CD8-positive, alpha-beta memory T cell (primary cell): ENCODE measurements at regions not wholly inside any gene's neighbourhood (a gene's known extent, or its start where the extent isn't known, plus 50 kb on each side); places are given as distances from the start of the nearest gene placed in this dataset.

Source experiments
- CTCF ChIA-PET: fragments of 350-600 bp; sonication (Branson Sonifier 250); formaldehyde crosslinking; loops from one replicate; lab custom pipeline; 2021; ENCODE audit warnings: antibody characterized with exemption; lab: Charles Lee
- POLR2A ChIA-PET: fragments of 350-600 bp; sonication (Branson Sonifier 250); formaldehyde crosslinking; loops from one replicate; lab custom pipeline; 2021; ENCODE audit warnings: antibody characterized with exemption; lab: Charles Lee
- DNase-seq, 5 donors: peaks; one replicate each; pipeline versions ENCODE4 v3.0.0 to v3.0.0-alpha.2; 2020 to 2022; ENCODE audit warnings: mixed read lengths in 1 of 5
- H3K27ac ChIP-seq: one replicate; pipeline ENCODE4 v1.7.0; 2013; ENCODE audit warnings: low read depth, mild to moderate bottlenecking, low read length, moderate library complexity
- H3K27me3 ChIP-seq: 2 replicates; pipeline ENCODE4 v1.7.0; 2013; ENCODE audit warnings: low read length, mild to moderate bottlenecking; ENCODE audit not compliant: insufficient read depth, poor library complexity, severe bottlenecking
- H3K36me3 ChIP-seq: 2 replicates; pipeline ENCODE4 v1.7.0; 2013; ENCODE audit warnings: mild to moderate bottlenecking, low read length, moderate library complexity; ENCODE audit not compliant: insufficient read depth
- H3K4me1 ChIP-seq: 2 replicates; pipeline ENCODE4 v1.7.0; 2013; ENCODE audit warnings: mild to moderate bottlenecking, low read length, moderate library complexity; ENCODE audit not compliant: insufficient read depth
- H3K4me3 ChIP-seq: 2 replicates; pipeline ENCODE4 v1.7.0; 2013; ENCODE audit warnings: mild to moderate bottlenecking, low read length
- H3K9me3 ChIP-seq: 2 replicates; pipeline ENCODE4 v1.7.0; 2013; ENCODE audit warnings: mild to moderate bottlenecking, low read length
- H3K27ac Mint-ChIP-seq, 8 donors: one replicate each; pipeline ENCODE4 v1.8.0; 2020 to 2021; ENCODE audit warnings: mixed read lengths in 8 of 8, mild to moderate bottlenecking in 6 of 8, inconsistent platforms in 3 of 8, moderate library complexity in 3 of 8
- H3K27me3 Mint-ChIP-seq, 2 donors: one replicate each; pipeline ENCODE4 v1.8.0; 2020 to 2021; ENCODE audit warnings: mixed read lengths in 2 of 2, mild to moderate bottlenecking in 1 of 2, moderate library complexity in 1 of 2
- H3K36me3 Mint-ChIP-seq, 3 donors: one replicate each; pipeline ENCODE4 v1.8.0; 2020 to 2021; ENCODE audit warnings: mixed read lengths in 3 of 3, inconsistent platforms in 1 of 3, mild to moderate bottlenecking in 1 of 3
- H3K4me1 Mint-ChIP-seq, 3 donors: one replicate each; pipeline ENCODE4 v1.8.0; 2020 to 2021; ENCODE audit warnings: mixed read lengths in 3 of 3, inconsistent platforms in 1 of 3, mild to moderate bottlenecking in 1 of 3
- H3K4me3 Mint-ChIP-seq, 7 donors: one replicate each; pipeline ENCODE4 v1.8.0; 2020 to 2021; ENCODE audit warnings: mixed read lengths in 7 of 7, mild to moderate bottlenecking in 6 of 7, moderate library complexity in 4 of 7, inconsistent platforms in 2 of 7
- H3K9me3 Mint-ChIP-seq, 5 donors: one replicate each; pipeline ENCODE4 v1.8.0; 2020 to 2022; ENCODE audit warnings: mixed read lengths in 5 of 5, mild to moderate bottlenecking in 3 of 5, moderate library complexity in 2 of 5, inconsistent platforms in 1 of 5

- ChIA-PET POLR2A (no interaction called here), CTCF (no interaction called here)
- Histone ChIP-seq H3K27ac (no peak overlapping the region), H3K36me3 (no peaks in the 10 kb centered on the region), H3K9me3 (no peaks in the 10 kb centered on the region), H3K27me3 (no peaks in the 10 kb centered on the region), H3K4me3 (no peak overlapping the region), H3K4me1 (no peaks in the 10 kb centered on the region)
- no peak for DNase-seq
- Mint-ChIP-seq H3K4me1 (no peaks in the 10 kb centered on the region), H3K9me3 (peaks cover 3 to 8% (median 5%) of the 10 kb centered on the region in 5 donors), H3K27ac (no peak overlapping the region), H3K27me3 (no peaks in the 10 kb centered on the region), H3K4me3 (no peak overlapping the region), H3K36me3 (peaks cover 0 to 3% (median 0%) of the 10 kb centered on the region in 3 donors)
Measured at GRCh38 chr10:9858816-9859215, 1158.9 kb upstream of the CELF2 start.

GRCh38 chr10:9860045-9860444 lies 1157.6 kb upstream of the CELF2 start:
- H3K4me1 Mint-ChIP-seq = no peaks in the 10 kb centered on the region
- H3K27ac Mint-ChIP-seq = no peak overlapping the region
- DNase-seq = no peak
- CTCF ChIA-PET = interaction anchor here (1.1 kb wide), 1 partner anchor 14 kb away, joined by 3 read pairs; no protein-coding TSS in a partner anchor
- Histone ChIP-seq H3K9me3 (no peaks in the 10 kb centered on the region), H3K36me3 (no peaks in the 10 kb centered on the region), H3K4me3 (no peak overlapping the region), H3K27ac (no peak overlapping the region), H3K4me1 (no peaks in the 10 kb centered on the region), H3K27me3 (no peaks in the 10 kb centered on the region)
- peaks cover 0 to 3% (median 0%) of the 10 kb centered on the region in 3 donors for H3K36me3 Mint-ChIP-seq
- POLR2A ChIA-PET = no interaction called here
- H3K9me3 Mint-ChIP-seq = peaks cover 3 to 8% (median 5%) of the 10 kb centered on the region in 5 donors
- no peak overlapping the region for H3K4me3 Mint-ChIP-seq
- H3K27me3 Mint-ChIP-seq = no peaks in the 10 kb centered on the region

- no peak for DNase-seq
- POLR2A ChIA-PET = no interaction called here
Measured at GRCh38 chr10:9863559-9864121, 1154.0 kb upstream of the CELF2 start.

GRCh38 chr10:9868499-9868898 lies 1149.2 kb upstream of the CELF2 start:
- DNase-seq = no peak
- Mint-ChIP-seq H3K27me3 (peaks cover 0 to 1% of the 10 kb centered on the region in 2 donors), H3K36me3 (no peaks in the 10 kb centered on the region), H3K4me1 (no peaks in the 10 kb centered on the region), H3K9me3 (peaks cover 0 to 13% (median 2%) of the 10 kb centered on the region in 5 donors), H3K27ac (no peak overlapping the region), H3K4me3 (no peak overlapping the region)
- CTCF ChIA-PET = no interaction called here
- no peaks in the 10 kb centered on the region for H3K4me1 ChIP-seq
- H3K36me3 ChIP-seq = no peaks in the 10 kb centered on the region
- H3K9me3 ChIP-seq = no peaks in the 10 kb centered on the region
- no peaks in the 10 kb centered on the region for H3K27me3 ChIP-seq
- no peak overlapping the region for H3K27ac ChIP-seq
- POLR2A ChIA-PET = no interaction called here
- H3K4me3 ChIP-seq = no peak overlapping the region

More at GRCh38 chr10:9863559-9864121, 1154.0 kb upstream of the CELF2 start:
- Histone ChIP-seq H3K4me1 (no peaks in the 10 kb centered on the region), H3K27ac (no peak overlapping the region), H3K9me3 (no peaks in the 10 kb centered on the region), H3K4me3 (no peak overlapping the region), H3K27me3 (no peaks in the 10 kb centered on the region), H3K36me3 (no peaks in the 10 kb centered on the region)
- CTCF ChIA-PET = no interaction called here
- Mint-ChIP-seq H3K4me3 (no peak overlapping the region), H3K4me1 (no peaks in the 10 kb centered on the region), H3K27ac (no peak overlapping the region), H3K36me3 (no peaks in the 10 kb centered on the region), H3K27me3 (peaks cover 0 to 1% of the 10 kb centered on the region in 2 donors), H3K9me3 (peaks cover 0 to 17% (median 3%) of the 10 kb centered on the region in 5 donors)

GRCh38 chr10:9869205-9869604 lies 1148.5 kb upstream of the CELF2 start:
- no peaks in the 10 kb centered on the region for H3K4me1 Mint-ChIP-seq
- H3K36me3 Mint-ChIP-seq = no peaks in the 10 kb centered on the region
- no peaks in the 10 kb centered on the region for H3K27me3 ChIP-seq
- no peaks in the 10 kb centered on the region for H3K4me1 ChIP-seq
- no peak overlapping the region for H3K4me3 ChIP-seq
- H3K4me3 Mint-ChIP-seq = no peak overlapping the region
- no peak for DNase-seq
- POLR2A ChIA-PET = no interaction called here
- CTCF ChIA-PET = no interaction called here
- no peaks in the 10 kb centered on the region for H3K36me3 ChIP-seq
- peaks cover 0 to 1% of the 10 kb centered on the region in 2 donors for H3K27me3 Mint-ChIP-seq
- H3K27ac ChIP-seq = no peak overlapping the region
- H3K9me3 Mint-ChIP-seq = peaks cover 0 to 13% (median 2%) of the 10 kb centered on the region in 5 donors
- H3K27ac Mint-ChIP-seq = no peak overlapping the region
- H3K9me3 ChIP-seq = no peaks in the 10 kb centered on the region

- no peaks in the 10 kb centered on the region for H3K4me1 Mint-ChIP-seq
- ChIA-PET CTCF (no interaction called here), POLR2A (no interaction called here)
- DNase-seq = no peak
- Histone ChIP-seq H3K9me3 (no peaks in the 10 kb centered on the region), H3K27me3 (no peaks in the 10 kb centered on the region), H3K4me3 (no peak overlapping the region), H3K4me1 (no peaks in the 10 kb centered on the region), H3K27ac (no peak overlapping the region), H3K36me3 (no peaks in the 10 kb centered on the region)
- H3K27me3 Mint-ChIP-seq = peaks cover 0 to 1% of the 10 kb centered on the region in 2 donors
- H3K36me3 Mint-ChIP-seq = no peaks in the 10 kb centered on the region
- peaks cover 0 to 13% (median 2%) of the 10 kb centered on the region in 5 donors for H3K9me3 Mint-ChIP-seq
- no peak overlapping the region for H3K27ac Mint-ChIP-seq
- no peak overlapping the region for H3K4me3 Mint-ChIP-seq
Measured at GRCh38 chr10:9869606-9870176, 1148.0 kb upstream of the CELF2 start.

- Mint-ChIP-seq H3K36me3 (no peaks in the 10 kb centered on the region), H3K27ac (no peak overlapping the region), H3K9me3 (peaks cover 0 to 2% (median 0%) of the 10 kb centered on the region in 5 donors), H3K4me1 (no peaks in the 10 kb centered on the region), H3K4me3 (no peak overlapping the region), H3K27me3 (no peaks in the 10 kb centered on the region)
- H3K9me3 ChIP-seq = no peaks in the 10 kb centered on the region
- no peaks in the 10 kb centered on the region for H3K36me3 ChIP-seq
- ChIA-PET CTCF (no interaction called here), POLR2A (no interaction called here)
- no peak overlapping the region for H3K4me3 ChIP-seq
- no peaks in the 10 kb centered on the region for H3K27me3 ChIP-seq
- no peak for DNase-seq
- no peaks in the 10 kb centered on the region for H3K4me1 ChIP-seq
- H3K27ac ChIP-seq = no peak overlapping the region
Measured at GRCh38 chr10:9875353-9875752, 1142.3 kb upstream of the CELF2 start.

GRCh38 chr10:9877978-9878377 lies 1139.7 kb upstream of the CELF2 start:
- DNase-seq = no peak
- no peak overlapping the region for H3K4me3 ChIP-seq
- POLR2A ChIA-PET = no interaction called here
- no peaks in the 10 kb centered on the region for H3K27me3 ChIP-seq
- no peaks in the 10 kb centered on the region for H3K4me1 ChIP-seq
- Mint-ChIP-seq H3K9me3 (peaks cover 0 to 3% (median 0%) of the 10 kb centered on the region in 5 donors), H3K4me1 (no peaks in the 10 kb centered on the region), H3K36me3 (no peaks in the 10 kb centered on the region), H3K27ac (no peak overlapping the region), H3K27me3 (no peaks in the 10 kb centered on the region), H3K4me3 (no peak overlapping the region)
- CTCF ChIA-PET = no interaction called here
- no peak overlapping the region for H3K27ac ChIP-seq
- no peaks in the 10 kb centered on the region for H3K9me3 ChIP-seq
- no peaks in the 10 kb centered on the region for H3K36me3 ChIP-seq
